Fibroblast of pulmonary artery (primary cell): ENCODE measurements at regions not wholly inside any gene's neighbourhood (a gene's known extent, or its start where the extent isn't known, plus 50 kb on each side); places are given as distances from the start of the nearest gene placed in this dataset.

Experiments
- DNase-seq: peaks from one replicate; pipeline ENCODE4 v3.0.0-alpha.2; 2010; ENCODE audit warnings: low read depth
- H3K4me3 ChIP-seq: replicated peaks from 2 replicates; pipeline ENCODE4 v1.5.1; 2011; ENCODE audit warnings: low read depth, mild to moderate bottlenecking, control low read depth, low read length, moderate library complexity
- TF ChIP-seq, protein P1 (sequence below): IDR thresholded peaks from 2 replicates; pipeline ENCODE4 v1.5.1; 2011; ENCODE audit warnings: mild to moderate bottlenecking, control low read depth, low read length, inconsistent platforms; ENCODE audit errors: missing control alignments

DNA sequence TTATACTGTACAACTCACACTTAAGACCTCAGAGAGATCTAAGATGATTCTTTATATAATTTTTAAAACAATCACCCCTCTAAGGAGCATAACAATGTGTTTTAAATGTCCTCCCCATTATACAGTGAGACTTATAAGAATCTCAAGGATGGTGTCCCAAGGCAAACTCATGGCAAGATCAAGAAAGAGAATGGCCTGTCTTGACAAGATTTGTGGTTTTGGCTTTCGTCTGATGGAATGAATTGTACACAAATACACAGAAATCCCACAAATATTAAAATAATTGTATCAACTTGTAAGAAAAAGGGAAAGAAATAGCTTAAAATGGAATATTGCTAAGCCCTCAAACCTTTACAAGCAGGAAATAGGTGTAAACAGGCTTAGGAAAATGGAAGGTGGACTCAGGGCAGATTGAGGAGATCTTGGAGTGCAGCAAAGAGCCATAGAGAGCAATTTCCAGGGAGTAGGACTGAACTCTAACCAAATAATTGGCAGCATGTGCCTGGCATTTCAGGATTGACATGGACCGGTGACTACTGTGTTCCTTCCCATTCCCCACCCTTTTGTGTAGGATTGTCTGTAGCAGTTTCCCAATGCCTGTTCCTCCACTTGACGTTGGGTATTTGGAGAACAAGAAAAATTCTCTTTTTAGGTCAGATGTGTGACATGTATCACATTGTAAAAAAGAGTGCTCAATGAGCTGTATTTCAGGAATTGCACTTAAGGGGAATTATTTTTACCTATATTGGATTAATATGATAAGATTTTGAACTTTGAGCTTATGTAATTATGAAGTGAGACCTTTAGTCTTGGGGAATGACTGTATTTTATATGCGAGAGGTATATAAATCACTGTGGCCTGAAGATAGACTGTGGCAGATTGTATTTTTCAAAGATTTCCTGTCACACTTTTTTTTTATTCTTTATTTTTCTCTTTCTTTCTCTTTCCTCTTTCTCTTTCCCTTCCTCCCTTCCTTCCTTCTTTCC lies 317.8 kb upstream of the SLITRK3 start:
- H3K4me3 ChIP-seq: no peak overlapping the region
- TF ChIP-seq, protein P1, sequence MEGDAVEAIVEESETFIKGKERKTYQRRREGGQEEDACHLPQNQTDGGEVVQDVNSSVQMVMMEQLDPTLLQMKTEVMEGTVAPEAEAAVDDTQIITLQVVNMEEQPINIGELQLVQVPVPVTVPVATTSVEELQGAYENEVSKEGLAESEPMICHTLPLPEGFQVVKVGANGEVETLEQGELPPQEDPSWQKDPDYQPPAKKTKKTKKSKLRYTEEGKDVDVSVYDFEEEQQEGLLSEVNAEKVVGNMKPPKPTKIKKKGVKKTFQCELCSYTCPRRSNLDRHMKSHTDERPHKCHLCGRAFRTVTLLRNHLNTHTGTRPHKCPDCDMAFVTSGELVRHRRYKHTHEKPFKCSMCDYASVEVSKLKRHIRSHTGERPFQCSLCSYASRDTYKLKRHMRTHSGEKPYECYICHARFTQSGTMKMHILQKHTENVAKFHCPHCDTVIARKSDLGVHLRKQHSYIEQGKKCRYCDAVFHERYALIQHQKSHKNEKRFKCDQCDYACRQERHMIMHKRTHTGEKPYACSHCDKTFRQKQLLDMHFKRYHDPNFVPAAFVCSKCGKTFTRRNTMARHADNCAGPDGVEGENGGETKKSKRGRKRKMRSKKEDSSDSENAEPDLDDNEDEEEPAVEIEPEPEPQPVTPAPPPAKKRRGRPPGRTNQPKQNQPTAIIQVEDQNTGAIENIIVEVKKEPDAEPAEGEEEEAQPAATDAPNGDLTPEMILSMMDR: no peak
- no peak for DNase-seq

DNA sequence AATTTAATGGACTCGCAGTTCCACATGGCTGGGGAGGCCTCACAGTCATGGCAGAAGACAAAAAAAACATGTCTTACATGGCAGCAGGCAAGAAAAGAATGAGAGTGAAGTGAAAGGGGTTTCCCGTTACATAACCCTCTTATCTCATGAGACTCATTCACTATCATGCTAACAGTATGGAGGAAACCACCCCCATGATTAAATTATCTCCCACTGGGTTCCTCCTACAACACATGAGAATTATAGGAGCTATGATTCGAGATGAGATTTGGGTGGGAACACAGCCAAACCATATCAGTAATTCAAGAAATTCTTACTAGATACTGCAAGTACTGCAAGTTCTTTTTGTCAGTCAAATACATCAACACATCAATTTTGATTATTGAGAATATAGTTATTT lies 311.4 kb upstream of the SLITRK3 start:
- DNase-seq: no peak
- TF ChIP-seq, protein P1: no peak
- H3K4me3 ChIP-seq: no peak overlapping the region

DNA sequence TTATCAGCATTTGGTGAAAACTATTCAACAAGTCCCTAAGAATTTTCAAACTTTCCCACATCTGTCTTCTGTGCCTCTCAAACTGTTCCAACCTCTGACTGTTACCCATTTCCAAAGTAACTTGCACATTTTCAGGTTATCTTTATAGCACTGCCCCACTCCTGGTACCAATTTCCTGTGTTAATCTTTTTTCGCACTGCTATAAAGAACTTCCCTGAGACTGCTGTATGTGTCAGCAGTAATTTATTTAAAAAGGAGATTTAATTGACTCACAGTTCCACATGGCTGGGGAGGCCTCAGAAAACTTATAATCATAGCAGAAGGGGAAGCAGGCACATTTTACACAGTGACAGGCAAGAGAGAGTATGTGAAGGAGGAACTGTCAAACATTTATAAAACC lies 310.9 kb upstream of the SLITRK3 start:
- TF ChIP-seq, protein P1: no peak
- no peak overlapping the region for H3K4me3 ChIP-seq
- no peak for DNase-seq

DNA sequence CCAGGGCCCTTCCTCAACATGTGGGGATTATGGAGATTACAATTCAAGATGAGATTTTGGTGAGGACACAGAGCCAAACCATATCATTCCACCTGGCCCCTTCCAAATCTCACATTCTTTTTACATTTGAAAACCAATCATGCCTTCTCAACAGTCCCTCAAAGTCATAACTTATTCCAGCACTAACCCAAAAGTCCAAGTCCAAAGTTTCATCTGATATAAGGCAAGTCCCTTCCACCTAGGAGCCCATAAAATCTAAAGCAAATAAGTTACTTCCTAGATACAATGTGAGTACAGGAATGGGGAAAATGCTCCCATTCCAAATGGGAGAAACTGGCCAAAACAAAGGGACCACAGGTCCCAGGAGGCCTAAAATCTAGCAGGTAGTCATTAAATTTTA lies 309.5 kb upstream of the SLITRK3 start:
- no peak for DNase-seq

DNA sequence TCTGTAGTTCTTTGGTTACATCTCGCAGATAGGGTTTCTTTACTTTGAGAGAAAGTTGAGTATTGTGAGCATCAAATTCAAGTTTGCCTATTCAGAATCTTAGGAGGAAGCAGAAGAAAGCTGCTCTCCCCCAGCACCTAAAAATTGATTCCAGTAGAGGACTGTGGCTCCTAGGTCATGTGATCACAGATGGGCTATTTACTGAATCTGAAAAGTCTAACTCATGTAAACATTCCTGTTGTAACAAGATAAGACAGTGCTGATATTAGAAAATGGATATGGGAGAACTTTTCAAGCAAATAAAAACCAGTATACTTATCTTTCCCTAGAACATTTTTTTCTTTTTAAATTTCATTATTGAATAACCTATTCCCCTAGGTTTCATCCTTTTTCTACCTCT lies 308.4 kb upstream of the SLITRK3 start:
- TF ChIP-seq, protein P1: no peak
- no peak overlapping the region for H3K4me3 ChIP-seq
- no peak for DNase-seq

More for the DNA sequence above, 309.5 kb upstream of the SLITRK3 start:
- no peak overlapping the region for H3K4me3 ChIP-seq
- TF ChIP-seq, protein P1: no peak

DNA sequence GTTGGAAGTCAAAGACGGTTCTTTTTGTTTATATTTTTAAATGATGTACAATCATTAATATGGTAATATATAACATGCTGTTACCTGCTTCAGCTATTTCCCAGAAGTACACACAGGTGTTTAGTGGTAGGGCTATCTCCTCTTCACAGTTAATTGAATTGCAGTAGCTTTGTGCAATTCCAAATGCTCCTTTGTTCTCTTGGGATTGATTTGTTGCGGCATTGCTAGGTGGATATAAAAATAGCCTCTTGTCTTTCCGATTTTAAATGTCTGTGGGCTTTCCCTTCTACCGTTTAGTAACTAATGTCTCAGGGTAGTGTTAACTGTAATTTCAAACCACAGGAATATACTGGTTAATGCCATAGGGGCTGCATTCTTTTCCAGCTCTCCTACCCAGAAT lies 307.6 kb upstream of the SLITRK3 start:
- no peak overlapping the region for H3K4me3 ChIP-seq
- TF ChIP-seq, protein P1: no peak
- DNase-seq: no peak
